ENCODE measurements at regions not wholly inside any gene's neighbourhood (a gene's known extent, or its start where the extent isn't known, plus 50 kb on each side); places are given as distances from the start of the nearest gene placed in this dataset.

DNA sequence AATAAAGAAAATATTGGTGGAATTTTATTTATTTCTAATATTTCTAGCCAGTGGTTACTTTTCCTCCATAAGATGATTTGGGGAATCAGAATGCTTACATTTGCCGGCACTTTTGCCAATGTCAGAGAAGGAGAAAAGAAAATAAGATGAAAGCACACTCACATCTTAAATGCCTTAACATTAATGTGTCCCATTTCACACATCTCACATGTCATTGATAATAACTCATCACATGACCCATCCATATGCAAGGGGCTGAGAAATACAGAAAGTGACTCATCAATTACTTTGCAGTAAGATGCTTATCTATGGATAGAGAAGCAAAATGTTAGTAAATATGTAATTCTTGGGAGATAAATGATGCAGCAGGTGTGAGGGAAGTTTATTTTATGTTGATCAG, 1531.0 kb downstream of the PCDH7 start:
- Histone ChIP-seq H4K8ac (replicated peaks; ENCODE audit: insufficient read length, low read depth, low read length) (no peak overlapping the region), H3K9ac (ENCODE audit: extremely low read depth, insufficient read length, low read length) (no peak overlapping the region), H3K23ac (ENCODE audit: insufficient read length, low read depth, low read length) (no peak overlapping the region), H2AFZ (ENCODE audit: low read length) (no peak overlapping the region), H4K20me1 (ENCODE audit: control insufficient read depth, insufficient read depth, insufficient read length) (no peaks in the 10 kb centered on the region), H2BK20ac (ENCODE audit: low read depth, low read length, poor library complexity, severe bottlenecking) (no peak overlapping the region), H3K4me2 (ENCODE audit: insufficient read depth, insufficient read length, low read length) (no peak overlapping the region), H3K27ac (ENCODE audit: insufficient read length, low read depth, low read length) (no peak overlapping the region), H3K23me2 (ENCODE audit: insufficient read length, low read depth, low read length, poor library complexity, severe bottlenecking) (no peaks in the 10 kb centered on the region), H4K91ac (ENCODE audit: insufficient read length, low read depth, low read length) (no peak overlapping the region), H3K18ac (ENCODE audit: insufficient read length, low read depth, low read length) (no peak overlapping the region), H3K9me3 (ENCODE audit: control insufficient read depth, low read depth, low read length) (no peaks in the 10 kb centered on the region), H3K56ac (ENCODE audit: insufficient read length, low read depth, low read length) (no peak overlapping the region), H2BK12ac (ENCODE audit: insufficient read length, low read depth, low read length) (no peak overlapping the region), H3K4ac (ENCODE audit: low read depth, low read length) (no peak overlapping the region), H4K5ac (ENCODE audit: insufficient read length, low read depth, low read length) (no peak overlapping the region), H2BK15ac (ENCODE audit: low read depth, low read length) (no peak overlapping the region), H3K14ac (ENCODE audit: insufficient read depth, low read length) (no peak overlapping the region), H2BK5ac (ENCODE audit: insufficient read length, low read length) (no peak overlapping the region), H2AK5ac (ENCODE audit: insufficient read length, low read length) (no peak overlapping the region), H3K4me1 (ENCODE audit: insufficient read depth, low read length) (no peaks in the 10 kb centered on the region), H3K79me2 (ENCODE audit: insufficient read depth, low read length) (no peaks in the 10 kb centered on the region), H3K79me1 (ENCODE audit: insufficient read depth, low read depth, low read length, poor library complexity, severe bottlenecking) (no peaks in the 10 kb centered on the region), H3K27me3 (ENCODE audit: insufficient read depth, low read length) (no peaks in the 10 kb centered on the region), H2BK120ac (ENCODE audit: low read depth, low read length, poor library complexity, severe bottlenecking) (no peak overlapping the region), H3T11ph (ENCODE audit: low read length) (no peak overlapping the region)
- no peak for DNase-seq
- Mint-ChIP-seq H3K4me3 (no peak overlapping the region), H3K27ac (no peak overlapping the region), H3K27me3 (ENCODE audit: low read depth) (no peaks in the 10 kb centered on the region), H3K9me3 (0 out of 5 replicates have a peak, but pooled peaks cover 0 to under 1% of the 10 kb centered on the region in 2 experiments), H3K4me1 (peaks cover 0 to 2% of the 10 kb centered on the region in 2 experiments; a peak in 2 of 4 replicates), H3K36me3 (ENCODE audit: insufficient read depth in 1 of 3, low read depth in 3 of 3) (no peaks in the 10 kb centered on the region)
- WGBS (ENCODE audit: extremely low coverage, insufficient read length, low lambda C conversion rate): no CpG with 5 or more reads among the region's 1 CpG
- TF ChIP-seq CTCF (conservative IDR thresholded peaks at IDR 0.05): no peak

All from H9 (cell line).